ENCODE measurements at regions not wholly inside any gene's neighbourhood (a gene's known extent, or its start where the extent isn't known, plus 50 kb on each side); places are given as distances from the start of the nearest gene placed in this dataset.
"Not testable (repeated sequence)": the region's sequence is repeated elsewhere in the genome, so short reads cannot be mapped to it uniquely, and the experiment has no call there.

GRCh38 chrX:16067886-16068515 lies 55.4 kb upstream of the GRPR start:
- DNase-seq, result no peak

- DNase-seq, result no peak
Measured at GRCh38 chrX:16063921-16064320, 59.4 kb upstream of the GRPR start.

GRCh38 chrX:16063141-16063540 lies 60.2 kb upstream of the GRPR start:
- DNase-seq, result no peak

GRCh38 chrX:16061296-16061695 lies 62.1 kb upstream of the GRPR start:
- no peak for DNase-seq

- DNase-seq, result no peak
Measured at GRCh38 chrX:16060252-16060651, 63.1 kb upstream of the GRPR start.

- not testable (repeated sequence) for DNase-seq
Measured at GRCh38 chrX:16049126-16049525, 74.2 kb upstream of the GRPR start.

- DNase-seq, result no peak
Measured at GRCh38 chrX:16042980-16043379, 80.4 kb upstream of the GRPR start.

- no peak for DNase-seq
Measured at GRCh38 chrX:16039834-16040233, 83.5 kb upstream of the GRPR start.

GRCh38 chrX:16039363-16039762 lies 84.0 kb upstream of the GRPR start:
- DNase-seq, result no peak

GRCh38 chrX:16033331-16033730 lies 90.0 kb upstream of the GRPR start:
- no peak for DNase-seq

- no peak for DNase-seq
Measured at GRCh38 chrX:16028576-16028975, 94.8 kb upstream of the GRPR start.

GRCh38 chrX:16023790-16024734 lies 99.3 kb upstream of the GRPR start:
- no peak for DNase-seq

GRCh38 chrX:16022580-16023200 lies 100.7 kb upstream of the GRPR start:
- no peak for DNase-seq

- DNase-seq, result no peak
Measured at GRCh38 chrX:16018291-16018690, 105.1 kb upstream of the GRPR start.

- no peak for DNase-seq
Measured at GRCh38 chrX:16014171-16014570, 109.2 kb upstream of the GRPR start.

- DNase-seq, result no peak
Measured at GRCh38 chrX:16012250-16012649, 111.1 kb upstream of the GRPR start.

GRCh38 chrX:16005917-16006316 lies 117.4 kb upstream of the GRPR start:
- no peak for DNase-seq

GRCh38 chrX:16002185-16002584 lies 121.2 kb upstream of the GRPR start:
- DNase-seq, result no peak

- DNase-seq, result no peak
Measured at GRCh38 chrX:15998350-15998749, 125.0 kb upstream of the GRPR start.

GRCh38 chrX:15989716-15990115 lies 133.6 kb upstream of the GRPR start:
- DNase-seq, result no peak

GRCh38 chrX:15988661-15989603 lies 134.3 kb upstream of the AP1S2 start:
- DNase-seq, result no peak

GRCh38 chrX:15985937-15986336 lies 131.3 kb upstream of the AP1S2 start:
- no peak for DNase-seq

- no peak for DNase-seq
Measured at GRCh38 chrX:15983034-15983433, 128.4 kb upstream of the AP1S2 start.
